22Rv1 (cell line): ENCODE measurements at regions not wholly inside any gene's neighbourhood (a gene's known extent, or its start where the extent isn't known, plus 50 kb on each side); places are given as distances from the start of the nearest gene placed in this dataset.

Experiments
- H3K27ac ChIP-seq: fragments of 450-650 bp; 2 replicates; pipeline ENCODE4 v1.5.1; 2017
- CTCF ChIP-seq: fragments of 450-650 bp; IDR thresholded peaks from 2 replicates; pipeline ENCODE4 v1.5.1; 2017; ENCODE audit warnings: mild to moderate bottlenecking
- ZFX ChIP-seq: fragments of 450-650 bp; IDR thresholded peaks from 2 replicates; pipeline ENCODE4 v1.6.1; 2017; ENCODE audit warnings: antibody characterized with exemption, borderline replicate concordance

DNA sequence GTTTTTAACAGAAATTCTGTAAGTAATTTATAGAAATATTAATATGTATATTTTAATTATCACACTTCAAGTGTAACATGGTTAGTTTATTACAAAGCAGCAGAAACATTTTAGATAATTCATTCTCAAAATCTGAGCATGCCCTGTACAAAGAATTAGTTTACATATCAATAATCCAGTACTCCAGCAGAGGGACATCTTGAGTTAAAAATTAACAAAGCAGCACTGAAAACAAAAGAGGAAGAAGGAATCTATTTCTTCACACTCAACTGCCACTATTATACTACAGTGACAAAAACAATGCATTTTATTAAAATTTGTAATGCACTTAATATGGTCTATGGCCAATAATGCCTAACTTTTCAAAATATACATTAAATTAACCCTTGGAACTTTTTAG lies 179.1 kb upstream of the KLHL4 start:
- TF ChIP-seq CTCF (peak; percentile 34), ZFX (no peak)
- H3K27ac ChIP-seq = no peak overlapping the region

DNA sequence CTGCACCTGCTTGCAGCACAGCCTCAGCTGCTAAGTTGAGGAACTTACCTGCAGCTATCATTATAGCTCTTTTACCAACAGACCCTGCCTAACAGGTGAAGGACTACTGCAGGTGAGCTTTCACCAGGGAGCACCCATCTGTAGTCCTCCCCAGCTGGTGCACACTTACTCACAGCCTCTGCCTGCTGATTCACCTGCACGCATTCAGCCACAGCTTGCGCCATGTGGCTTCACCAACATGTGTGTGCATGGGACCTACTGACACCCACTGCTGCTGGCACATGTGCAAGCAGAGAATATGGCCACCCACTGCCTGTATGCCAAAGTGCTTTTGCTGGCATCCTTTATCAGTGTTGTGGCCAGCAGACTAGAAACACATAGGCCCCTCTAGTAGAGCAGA lies 146.7 kb upstream of the KLHL4 start:
- no peak overlapping the region for H3K27ac ChIP-seq

DNA sequence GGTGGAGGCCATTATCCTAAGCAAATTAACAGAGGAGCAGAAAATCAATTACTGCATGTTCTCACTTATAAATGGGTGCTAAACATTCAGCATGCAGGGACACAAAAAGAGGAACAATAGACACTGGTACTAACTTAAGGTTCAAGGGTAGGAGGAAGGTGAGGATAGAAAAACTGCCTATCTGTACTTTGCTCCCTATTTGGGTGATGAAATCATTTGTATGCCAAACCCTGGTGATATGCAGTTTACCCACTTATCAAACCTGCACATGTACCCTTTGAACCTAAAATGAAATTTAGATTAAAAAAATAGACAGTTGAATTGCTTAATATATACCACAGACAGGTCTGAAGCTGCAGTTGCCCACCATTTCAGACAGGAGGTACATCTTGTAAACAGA lies 143.3 kb upstream of the KLHL4 start:
- no peak overlapping the region for H3K27ac ChIP-seq
- no peak for TF ChIP-seq CTCF
- TF ChIP-seq ZFX = no peak

More for the DNA sequence above, 146.7 kb upstream of the KLHL4 start:
- TF ChIP-seq CTCF (no peak), ZFX (no peak)

DNA sequence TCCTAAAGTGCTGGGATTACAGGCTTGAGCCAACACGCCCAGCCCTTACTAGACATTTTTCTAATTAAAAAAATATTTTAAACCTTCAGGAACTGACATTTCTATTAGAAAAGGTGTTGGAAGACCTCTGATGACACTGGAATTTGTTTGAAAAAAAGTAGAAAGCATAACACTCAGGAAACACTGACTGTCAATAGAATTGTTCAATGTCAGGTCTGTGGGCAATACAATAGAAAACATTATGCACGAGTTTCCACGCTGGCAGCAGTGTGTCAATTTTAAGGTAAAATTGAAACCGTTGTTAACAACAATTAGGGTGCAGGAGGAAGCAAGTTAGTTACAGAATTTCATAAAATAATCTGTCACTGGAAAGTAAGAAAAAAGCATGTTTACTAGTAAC lies 140.7 kb upstream of the KLHL4 start:
- H3K27ac ChIP-seq = no peak overlapping the region
- TF ChIP-seq CTCF (no peak), ZFX (no peak)

- TF ChIP-seq ZFX = no peak
- H3K27ac ChIP-seq = no peak overlapping the region
These were observed 129.2 kb upstream of the KLHL4 start for GRCh38 chrX:87388381-87388780.

DNA sequence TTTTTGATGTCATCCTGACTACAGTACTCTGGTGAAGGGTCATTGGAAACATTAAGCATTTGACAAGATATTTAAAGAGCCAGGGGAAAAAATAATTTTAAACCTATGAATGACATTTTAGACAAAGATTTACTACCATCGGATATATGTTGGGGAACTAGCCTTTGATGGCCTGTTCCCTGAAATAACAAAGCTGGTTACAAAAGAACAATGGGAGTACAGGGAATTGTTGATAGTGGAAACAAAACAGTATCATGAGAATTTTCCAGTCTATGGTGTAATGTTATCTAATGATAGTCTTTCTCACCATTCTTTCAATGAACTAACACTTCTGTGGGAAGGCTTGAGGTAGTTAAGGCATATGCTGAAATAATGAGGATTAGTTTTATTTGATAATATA lies 125.9 kb upstream of the KLHL4 start:
- TF ChIP-seq ZFX (no peak), CTCF (no peak)
- no peak overlapping the region for H3K27ac ChIP-seq

GRCh38 chrX:87392369-87392768 lies 125.2 kb upstream of the KLHL4 start:
- TF ChIP-seq ZFX = no peak
- TF ChIP-seq CTCF = no peak
- H3K27ac ChIP-seq = no peak overlapping the region

DNA sequence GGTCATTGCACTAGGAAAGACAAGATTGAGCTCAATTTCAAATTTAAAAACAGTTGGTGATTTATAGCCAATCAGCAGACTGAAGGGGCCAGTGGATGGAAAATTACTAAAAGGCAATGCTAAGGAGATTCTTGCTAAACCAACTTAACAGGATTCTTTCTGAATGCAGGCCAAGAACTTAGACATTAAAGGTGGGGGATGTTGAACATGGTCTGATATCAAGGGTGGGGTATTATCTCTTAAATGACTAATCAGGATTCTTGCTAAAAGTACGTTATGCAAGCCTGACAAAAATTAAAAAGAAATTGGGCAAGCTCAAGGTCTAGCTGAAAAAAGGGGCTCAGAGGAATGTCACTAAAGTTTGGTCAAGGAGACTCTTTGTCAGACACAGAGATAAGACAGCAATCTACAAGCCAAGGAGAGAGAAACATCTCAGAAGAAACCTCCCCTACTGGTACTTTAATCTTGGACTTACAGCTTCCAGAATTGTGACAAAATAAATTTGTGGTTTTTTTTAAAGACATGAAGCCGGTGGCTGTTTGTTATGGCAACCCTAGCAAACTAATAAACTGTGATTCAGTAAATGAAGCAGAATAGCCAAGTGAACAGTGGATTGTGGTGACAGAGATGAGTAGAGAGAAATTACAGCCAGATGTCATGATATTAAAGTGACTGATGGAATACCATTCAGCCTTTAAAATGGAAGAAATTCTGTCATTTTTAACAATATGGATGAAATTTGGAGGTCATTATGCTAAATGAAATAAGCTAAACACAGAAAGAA lies 120.3 kb upstream of the KLHL4 start:
- TF ChIP-seq CTCF = no peak
- no peak overlapping the region for H3K27ac ChIP-seq
